HG03103 (cell line): ENCODE measurements at regions not wholly inside any gene's neighbourhood (a gene's known extent, or its start where the extent isn't known, plus 50 kb on each side); places are given as distances from the start of the nearest gene placed in this dataset.

Experiments used
- ATAC-seq: cut with Tn5 transposase; IDR thresholded peaks from one replicate; pipeline ENCODE4 v1.9.1; 2021; ENCODE audit warnings: low read depth; ENCODE audit not compliant: unreplicated experiment

- no peak for ATAC-seq
Measured at GRCh38 chr16:79777679-79778078, 177.1 kb upstream of the MAF start.

- no peak for ATAC-seq
Measured at GRCh38 chr16:79776243-79776847, 175.8 kb upstream of the MAF start.

GRCh38 chr16:79772784-79773183 lies 172.2 kb upstream of the MAF start:
- no peak for ATAC-seq

DNA sequence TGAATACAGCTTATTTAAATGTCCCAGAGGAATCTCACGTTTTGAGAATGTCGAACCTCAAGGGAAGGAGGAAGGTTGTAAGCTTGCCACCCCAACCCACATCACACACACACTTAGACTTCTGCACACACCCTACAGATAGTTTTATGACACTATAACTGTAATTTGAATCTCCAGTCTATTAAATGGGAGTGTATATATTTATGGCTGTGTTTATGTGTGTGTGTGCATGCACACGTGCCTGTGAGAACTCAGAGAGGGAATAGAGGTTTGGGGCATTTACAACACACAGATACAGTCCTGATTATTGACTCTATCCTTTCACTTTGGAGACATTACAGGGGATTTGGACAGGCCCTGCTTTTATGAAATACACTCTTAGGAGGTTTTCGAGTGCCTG lies 171.5 kb upstream of the MAF start:
- ATAC-seq: no peak

DNA sequence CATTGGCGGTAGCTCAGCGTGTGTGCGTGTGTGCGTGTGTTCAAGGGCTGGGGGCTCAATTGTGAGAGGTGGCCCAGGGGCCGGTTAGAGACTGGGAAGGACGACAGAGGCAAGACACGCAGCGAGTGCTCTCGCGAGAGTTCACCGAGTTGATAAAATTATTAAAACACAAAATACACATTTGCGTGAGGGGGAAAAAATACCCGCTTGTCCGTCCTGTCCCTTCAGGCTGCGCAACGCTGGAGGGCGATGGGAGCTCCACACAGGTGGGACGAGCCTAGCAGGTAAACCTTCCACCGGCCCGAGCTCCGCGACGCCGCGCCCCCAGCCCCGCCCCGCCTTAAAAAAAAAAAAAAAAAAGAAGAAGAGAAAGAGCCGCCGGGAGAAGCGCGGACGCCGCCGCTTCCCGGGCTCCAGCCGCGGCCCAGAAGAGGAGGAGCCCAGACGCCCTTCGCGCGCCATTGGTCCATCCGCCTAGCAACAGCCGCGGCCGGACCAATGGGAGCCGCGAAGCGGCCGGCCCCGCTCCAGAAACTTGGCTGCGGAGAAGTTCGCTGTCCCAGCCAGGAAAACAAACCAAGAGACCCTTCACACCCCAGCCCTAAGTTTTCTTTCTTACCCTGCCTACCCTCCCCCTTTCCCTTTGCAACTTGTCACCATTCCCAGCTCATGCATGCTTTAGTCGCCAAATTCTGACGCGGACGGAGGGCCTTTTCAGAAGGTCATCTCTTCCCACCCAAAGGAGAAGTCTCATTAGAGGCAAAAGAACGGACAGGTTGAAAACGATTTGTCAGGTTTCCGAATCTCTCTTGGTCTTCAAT lies 169.9 kb upstream of the MAF start:
- ATAC-seq: peak; percentile 99

GRCh38 chr16:79769928-79770243 lies 169.3 kb upstream of the MAF start:
- ATAC-seq: no peak

DNA sequence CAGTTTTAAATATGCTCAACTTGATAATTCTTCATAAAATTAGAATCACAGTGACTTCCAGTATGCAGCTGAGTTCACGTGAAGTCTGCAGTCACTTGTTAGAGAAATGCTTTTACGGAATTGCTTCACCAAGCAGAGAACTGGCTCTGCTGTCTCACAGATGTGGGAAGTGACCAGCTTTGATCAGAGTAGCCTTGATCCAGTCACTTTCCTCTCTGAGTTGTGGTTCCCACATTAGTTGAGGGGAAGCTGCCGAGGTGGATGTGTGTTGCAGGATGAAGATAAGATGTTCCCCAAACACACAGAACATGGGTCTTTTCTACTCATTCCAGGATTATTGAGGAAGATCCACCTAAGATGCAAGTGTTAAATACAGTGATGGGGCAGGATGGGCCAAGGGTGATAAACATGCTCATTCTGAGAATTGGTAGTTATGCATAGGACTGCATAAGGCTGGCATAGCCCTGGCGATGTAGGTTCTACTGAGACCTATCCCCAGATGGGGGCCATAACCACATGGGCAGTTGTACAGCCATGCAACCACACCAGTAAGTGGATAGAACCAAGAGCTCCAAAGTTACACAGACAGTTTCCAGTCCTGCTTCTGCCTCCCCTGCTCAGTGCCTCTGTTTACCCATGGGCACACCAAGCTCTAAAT lies 168.9 kb upstream of the MAF start:
- ATAC-seq: no peak

- ATAC-seq: no peak
Measured at GRCh38 chr16:79768276-79768970, 167.9 kb upstream of the MAF start.

DNA sequence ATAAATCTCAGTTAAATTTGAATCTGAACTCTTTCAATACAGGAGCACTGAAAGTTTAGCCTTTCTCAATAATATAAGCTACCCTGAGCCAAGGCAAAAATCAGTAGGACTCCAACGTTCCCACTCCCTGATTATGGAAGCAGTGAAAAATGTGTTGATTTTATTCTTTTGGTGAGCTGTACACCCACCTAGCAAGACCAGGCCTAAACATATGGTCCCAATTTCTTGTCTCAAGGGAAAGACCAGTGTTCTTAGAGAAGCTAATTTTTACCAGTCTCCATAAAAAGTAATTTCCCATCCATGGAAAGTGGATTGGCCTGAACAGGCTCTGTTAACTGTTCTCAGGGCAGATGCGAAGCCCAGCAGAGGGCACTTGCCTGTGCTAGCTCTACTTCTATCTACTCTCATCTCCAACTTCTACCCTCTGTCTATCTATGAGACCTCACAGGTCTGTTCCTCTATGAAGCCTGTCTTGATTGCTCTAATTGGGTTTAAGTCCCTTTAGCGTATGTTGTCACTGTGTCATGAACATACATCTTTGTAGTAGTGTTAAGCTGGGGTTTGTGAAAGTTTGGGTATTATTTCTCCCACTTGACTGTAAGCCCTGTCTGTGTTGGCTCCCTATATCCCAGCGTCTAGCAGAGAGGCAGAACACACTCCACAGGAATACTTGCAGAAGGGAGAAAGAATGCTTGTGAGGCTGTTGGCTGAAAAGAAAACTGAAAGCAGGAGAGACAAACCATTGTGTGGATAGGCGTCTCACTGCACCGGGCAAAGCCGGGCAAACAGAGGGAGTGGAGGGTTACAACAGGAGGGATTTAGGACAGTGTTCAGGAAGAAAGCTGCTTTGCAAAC lies 167.1 kb upstream of the MAF start:
- ATAC-seq: no peak

DNA sequence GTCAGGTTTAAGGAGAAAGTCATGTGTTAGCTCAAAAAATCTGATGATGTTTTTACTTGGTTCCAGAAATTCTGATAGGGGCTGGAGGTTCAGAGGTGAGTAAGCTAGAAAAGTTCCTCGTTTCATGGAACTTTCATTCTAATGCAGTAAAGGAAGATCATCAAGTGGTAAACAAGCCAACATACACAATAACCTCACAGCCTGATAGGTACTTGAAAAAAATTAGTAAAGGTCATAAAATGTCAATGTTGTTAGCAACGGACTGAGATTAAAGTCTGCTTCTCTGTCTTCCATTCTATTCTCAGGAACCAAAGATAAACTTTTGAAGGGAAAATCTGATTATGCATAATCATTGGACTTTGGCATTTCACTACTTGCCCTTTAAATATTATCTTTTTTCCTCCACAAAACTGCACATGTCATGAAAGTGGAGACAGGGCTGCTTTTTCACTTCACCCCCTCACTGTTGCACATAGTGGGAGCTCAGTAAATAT lies 165.4 kb upstream of the MAF start:
- no peak for ATAC-seq

DNA sequence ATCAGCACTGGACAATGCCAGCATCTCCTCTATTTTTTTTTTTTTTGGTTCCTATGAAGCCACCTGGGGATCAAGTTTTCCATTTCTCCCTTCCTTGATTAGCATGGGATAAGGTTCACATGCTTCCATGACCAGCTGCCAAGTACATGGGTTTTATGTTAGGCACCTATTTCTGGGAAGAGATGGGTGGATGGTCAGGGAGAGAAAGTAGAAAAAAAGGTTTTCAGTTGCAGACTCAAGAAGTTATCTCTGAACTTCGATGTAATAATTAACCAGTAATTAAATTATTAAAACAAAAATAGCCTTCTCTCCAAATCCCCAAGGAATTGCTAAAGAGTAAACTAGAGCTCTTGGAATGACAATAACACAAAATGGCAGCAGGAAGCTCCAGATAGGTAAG lies 164.9 kb upstream of the MAF start:
- ATAC-seq: no peak

- ATAC-seq: no peak
Measured at GRCh38 chr16:79764415-79765110, 164.0 kb upstream of the MAF start.

DNA sequence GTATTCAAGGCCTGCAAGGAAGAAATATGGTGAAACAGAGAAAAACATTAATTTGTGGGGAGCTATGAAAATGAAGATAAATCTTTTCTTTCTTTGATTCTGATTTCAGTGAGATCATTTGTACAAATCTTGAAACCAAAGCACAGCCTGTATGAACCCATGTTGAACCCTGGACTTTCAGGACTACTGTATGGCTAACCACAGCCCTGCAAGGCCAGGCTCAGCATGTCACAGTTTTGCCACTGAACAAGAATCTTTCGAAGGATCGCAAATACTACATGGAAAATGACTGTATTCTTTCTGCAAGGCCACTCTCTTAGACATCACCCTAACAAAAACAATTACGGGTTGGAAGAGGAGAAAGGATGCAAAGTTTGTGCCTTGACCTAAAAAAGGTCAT lies 161.7 kb upstream of the MAF start:
- no peak for ATAC-seq

DNA sequence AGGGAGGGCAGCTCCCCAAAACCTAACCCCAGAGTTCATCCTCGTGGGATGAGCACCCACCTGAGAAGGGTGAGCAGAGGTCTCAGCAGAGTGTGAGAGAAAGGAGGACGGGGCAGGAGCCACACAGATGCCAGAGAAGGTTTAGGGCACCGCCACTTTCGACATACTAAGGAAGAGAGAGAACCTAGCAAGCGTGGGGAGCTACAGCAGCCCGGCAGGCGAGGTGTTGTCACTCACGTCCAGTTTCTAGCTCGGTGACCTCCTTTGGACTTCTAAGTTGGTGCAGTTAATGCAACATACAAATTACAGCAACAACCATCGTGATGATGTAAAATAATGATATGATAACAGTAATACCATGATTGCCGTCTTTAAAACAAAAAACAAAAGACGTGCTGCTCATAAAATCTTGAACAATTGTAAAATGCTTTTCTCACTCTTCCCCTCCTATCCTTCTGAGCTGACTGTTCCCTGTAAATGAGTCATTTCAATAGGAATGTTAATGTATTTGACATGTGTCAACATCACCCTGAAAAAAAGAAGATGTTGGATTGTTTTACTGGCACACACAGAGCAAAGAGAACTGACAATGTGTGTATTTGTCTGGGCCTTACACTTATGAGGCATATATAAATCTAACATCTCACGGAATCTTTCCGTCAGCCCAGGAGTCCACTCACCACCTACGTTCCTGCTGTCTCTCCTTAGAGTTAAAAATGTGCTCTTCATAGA lies 158.2 kb upstream of the MAF start:
- no peak for ATAC-seq

- no peak for ATAC-seq
Measured at GRCh38 chr16:79757968-79758367, 157.4 kb upstream of the MAF start.

GRCh38 chr16:79757163-79757562 lies 156.6 kb upstream of the MAF start:
- ATAC-seq: no peak

DNA sequence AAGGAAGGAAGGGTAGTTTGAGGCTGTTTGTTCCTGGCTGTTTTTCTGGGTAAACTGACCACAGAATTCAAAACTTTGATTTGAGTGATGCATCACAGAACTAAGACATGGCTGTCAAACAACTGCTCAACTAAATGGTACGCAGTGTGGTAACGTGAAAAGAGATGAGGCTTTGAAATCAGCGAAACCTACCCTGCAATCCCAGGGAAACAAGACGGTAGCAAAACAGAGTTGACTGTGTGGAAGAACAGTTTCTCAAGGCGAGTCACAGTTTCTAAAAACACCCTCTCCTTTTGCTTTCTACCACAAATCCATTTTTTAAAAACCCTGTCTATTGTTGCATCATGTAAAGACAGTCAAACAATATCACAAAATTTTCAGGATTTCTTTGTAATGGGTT lies 156.0 kb upstream of the MAF start:
- ATAC-seq: no peak

DNA sequence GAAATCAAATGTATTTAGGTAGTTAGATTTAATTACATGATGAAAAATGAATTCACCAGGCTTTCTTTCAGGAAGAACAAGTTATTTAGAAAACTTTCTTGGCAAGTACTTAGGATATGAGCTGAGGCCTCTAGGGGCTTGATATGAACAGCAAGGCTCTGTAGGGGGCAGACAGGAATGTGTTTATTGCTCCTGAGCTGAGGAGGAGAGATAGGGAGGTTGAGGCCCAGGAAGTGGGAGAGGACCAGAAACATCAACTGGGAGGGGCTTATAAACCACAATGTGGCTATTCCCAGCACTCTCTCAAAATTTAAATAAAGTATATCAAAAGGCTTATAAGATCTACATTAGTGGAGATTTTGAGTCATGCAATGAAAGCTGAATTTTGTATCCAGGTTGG lies 154.0 kb upstream of the MAF start:
- no peak for ATAC-seq

GRCh38 chr16:79754081-79754480 lies 153.5 kb upstream of the MAF start:
- no peak for ATAC-seq
